ENCODE measurements at regions not wholly inside any gene's neighbourhood (a gene's known extent, or its start where the extent isn't known, plus 50 kb on each side); places are given as distances from the start of the nearest gene placed in this dataset.

GRCh38 chr20:52269321-52269720, 77.7 kb upstream of the ZFP64 start:
- TF ChIP-seq CTCF (conservative IDR thresholded peaks at IDR 0.05; ENCODE audit: low read length) (no peak), EZH2phosphoT487 (IDR thresholded peaks at IDR 0.05; ENCODE audit: borderline replicate concordance) (no peak)
